Lung (tissue), 11 donors: ENCODE measurements at regions not wholly inside any gene's neighbourhood (a gene's known extent, or its start where the extent isn't known, plus 50 kb on each side); places are given as distances from the start of the nearest gene placed in this dataset.

Experiments used
- ATAC-seq: fragments of 200-7000 bp; cut with Tn5 transposase; one replicate; pipeline ENCODE4 v1.9.1; 2020; ENCODE audit warnings: moderate number of reproducible peaks; ENCODE audit not compliant: insufficient read depth, low FRiP score
- DNase-seq, 3 donors: peaks; one replicate each; pipeline ENCODE4 v3.0.0-alpha.2; 2013 to 2017
- H3K27ac ChIP-seq, 2 donors: one replicate each; pipeline ENCODE4 v1.5.1; 2013; ENCODE audit warnings: mild to moderate bottlenecking in 2 of 2, moderate library complexity in 2 of 2, control low read depth in 1 of 2, inconsistent platforms in 1 of 2, low read depth in 1 of 2, low read length in 1 of 2
- H3K27me3 ChIP-seq, 3 donors: one replicate each; pipeline ENCODE4 v1.5.1; 2013; ENCODE audit warnings: low read length in 2 of 3; ENCODE audit not compliant: control insufficient read depth in 3 of 3, insufficient read depth in 3 of 3
- H3K36me3 ChIP-seq, 4 donors: one replicate each; pipeline ENCODE4 v1.5.1; 2013; ENCODE audit warnings: low read length in 4 of 4, mild to moderate bottlenecking in 1 of 4, moderate library complexity in 1 of 4; ENCODE audit not compliant: control insufficient read depth in 4 of 4, insufficient read depth in 4 of 4
- H3K4me1 ChIP-seq, 5 donors: one replicate each; pipeline ENCODE4 v1.5.1; 2013; ENCODE audit warnings: low read length in 5 of 5, mild to moderate bottlenecking in 2 of 5, moderate library complexity in 1 of 5; ENCODE audit not compliant: control insufficient read depth in 5 of 5, insufficient read depth in 5 of 5
- H3K4me3 ChIP-seq: one replicate; pipeline ENCODE4 v1.5.1; 2013; ENCODE audit warnings: mild to moderate bottlenecking, control low read depth, moderate library complexity
- H3K9ac ChIP-seq, 2 donors: one replicate each; pipeline ENCODE4 v1.5.1; 2013; ENCODE audit warnings: low read length in 2 of 2, control low read depth in 1 of 2; ENCODE audit not compliant: insufficient read depth in 1 of 2
- H3K9me3 ChIP-seq, 4 donors: one replicate each; pipeline ENCODE4 v1.5.1; 2013; ENCODE audit warnings: low read length in 3 of 4, mild to moderate bottlenecking in 1 of 4, moderate library complexity in 1 of 4; ENCODE audit not compliant: control insufficient read depth in 4 of 4, insufficient read depth in 3 of 4
- CTCF ChIP-seq: IDR thresholded peaks from 2 replicates; pipeline ENCODE4 v1.5.1; 2012; ENCODE audit warnings: mild to moderate bottlenecking; ENCODE audit errors: control extremely low read depth, extremely low read depth
- WGBS, 2 donors: extraction: QIAGEN DNeasy Blood & Tissue Kit; methylation state at CpG; one replicate each; pipeline ENCODE4 v1.1.7; 2013; 5-methylcytosine and 5-hydroxymethylcytosine counted together
- donor health status: control.
- donor health status: control.
- donor health status: Bipolar disorder and iron deficiency.
- donor health status: healthy.
- donor health status: DM: yes; HTN: yes; CAD: no.

DNA sequence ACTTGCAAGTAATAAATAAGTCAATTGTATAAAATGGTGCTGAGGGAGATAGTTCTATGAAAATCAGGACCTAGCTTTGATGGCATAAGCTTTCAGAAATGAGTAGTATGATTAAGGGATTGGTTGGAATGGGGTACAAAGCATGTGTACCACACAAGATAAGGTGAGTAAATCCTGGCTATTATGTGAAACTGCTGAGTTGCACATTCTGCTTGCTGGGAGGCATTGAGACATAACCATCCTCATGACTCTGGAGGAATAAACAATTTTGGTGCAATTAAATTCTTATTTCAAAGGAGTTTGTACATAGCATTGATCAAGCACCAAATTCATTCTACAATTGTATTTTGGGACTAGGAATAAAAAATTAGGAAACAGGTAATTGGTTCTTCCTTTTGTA is 755.2 kb upstream of the ACO1 start:
- ATAC-seq: no peak
- no peak overlapping the region for H3K9ac ChIP-seq

DNA sequence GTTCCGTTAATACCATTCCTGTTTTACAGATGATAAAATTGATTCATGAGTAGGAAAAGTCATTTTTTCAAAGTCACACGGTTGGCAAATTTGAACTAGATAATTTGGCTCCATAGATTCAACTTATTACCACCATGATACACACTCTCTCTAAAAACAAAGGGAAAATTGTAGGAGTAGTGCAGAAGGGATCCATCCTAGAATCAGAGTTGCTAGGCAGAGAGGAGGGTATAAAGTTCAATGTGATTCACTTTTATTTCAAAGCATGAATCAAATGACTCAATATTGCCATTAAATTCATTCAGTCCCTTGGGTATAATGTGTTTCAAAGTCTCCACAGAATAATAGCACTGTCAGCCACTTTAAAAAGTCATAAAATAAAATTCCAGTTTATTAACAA is 747.2 kb upstream of the ACO1 start:
- H3K4me3 ChIP-seq: no peak overlapping the region
- H3K27me3 ChIP-seq: peaks cover 0 to 27% (median 0%) of the 10 kb centered on the region in 3 donors
- H3K9me3 ChIP-seq: no peaks in the 10 kb centered on the region
- WGBS, 2 donors: 81 to 84% methylated on average over 2 of the region's 2 CpGs
- TF ChIP-seq CTCF: no peak
- H3K27ac ChIP-seq: no peak overlapping the region
- H3K36me3 ChIP-seq: no peaks in the 10 kb centered on the region
- no peaks in the 10 kb centered on the region for H3K4me1 ChIP-seq
- no peak overlapping the region for H3K9ac ChIP-seq
- no peak for ATAC-seq
- no peak for DNase-seq

More for the DNA sequence above, 755.2 kb upstream of the ACO1 start:
- Histone ChIP-seq H3K36me3 (no peaks in the 10 kb centered on the region), H3K27ac (no peak overlapping the region), H3K4me3 (no peak overlapping the region), H3K4me1 (no peaks in the 10 kb centered on the region), H3K9me3 (no peaks in the 10 kb centered on the region), H3K27me3 (peaks cover 0 to 17% (median 0%) of the 10 kb centered on the region in 3 donors)
- DNase-seq: no peak
- TF ChIP-seq CTCF: no peak

GRCh38 chr9:31637861-31638260 is 746.6 kb upstream of the ACO1 start:
- DNase-seq: no peak
- no peak for TF ChIP-seq CTCF
- no peaks in the 10 kb centered on the region for H3K9me3 ChIP-seq
- H3K36me3 ChIP-seq: no peaks in the 10 kb centered on the region
- no peak overlapping the region for H3K4me3 ChIP-seq
- H3K4me1 ChIP-seq: no peaks in the 10 kb centered on the region
- no peak overlapping the region for H3K9ac ChIP-seq
- no peak overlapping the region for H3K27ac ChIP-seq
- H3K27me3 ChIP-seq: peaks cover 0 to 27% (median 0%) of the 10 kb centered on the region in 3 donors
- no peak for ATAC-seq

GRCh38 chr9:31639451-31639850 is 745.0 kb upstream of the ACO1 start:
- TF ChIP-seq CTCF: no peak
- peaks cover 0 to 31% (median 0%) of the 10 kb centered on the region in 3 donors for H3K27me3 ChIP-seq
- H3K9me3 ChIP-seq: no peaks in the 10 kb centered on the region
- DNase-seq: no peak
- ATAC-seq: no peak
- no peak overlapping the region for H3K4me3 ChIP-seq
- no peaks in the 10 kb centered on the region for H3K4me1 ChIP-seq
- no peak overlapping the region for H3K27ac ChIP-seq
- no peak overlapping the region for H3K9ac ChIP-seq
- 89 to 94% methylated on average over 1 of the region's 1 CpG for WGBS, 2 donors
- no peaks in the 10 kb centered on the region for H3K36me3 ChIP-seq
